ENCODE measurements at regions not wholly inside any gene's neighbourhood (a gene's known extent, or its start where the extent isn't known, plus 50 kb on each side); places are given as distances from the start of the nearest gene placed in this dataset.
A peak's percentile ranks its signal among the peaks of the same experiment; 100 is the strongest.

GRCh38 chr12:46910830-46911229 lies 85.0 kb upstream of the SLC38A4 start:
- DNase-seq = no peak

- no peak for DNase-seq
Measured at GRCh38 chr12:46914336-46914735, 88.5 kb upstream of the SLC38A4 start.

GRCh38 chr12:46915082-46915481 lies 89.3 kb upstream of the SLC38A4 start:
- DNase-seq = peak; percentile 61

GRCh38 chr12:46915836-46916235 lies 90.0 kb upstream of the SLC38A4 start:
- peak; percentile 71 for DNase-seq

- DNase-seq = no peak
Measured at GRCh38 chr12:46916796-46917419, 91.1 kb upstream of the SLC38A4 start.

- no peak for DNase-seq
Measured at GRCh38 chr12:46917821-46918220, 92.0 kb upstream of the SLC38A4 start.

GRCh38 chr12:46918631-46919030 lies 92.8 kb upstream of the SLC38A4 start:
- DNase-seq = no peak

GRCh38 chr12:46919666-46920400 lies 94.0 kb upstream of the SLC38A4 start:
- DNase-seq = no peak

GRCh38 chr12:46920499-46920898 lies 94.7 kb upstream of the SLC38A4 start:
- DNase-seq = no peak

- DNase-seq = no peak
Measured at GRCh38 chr12:46921048-46921763, 95.4 kb upstream of the SLC38A4 start.

GRCh38 chr12:46921764-46922133 lies 96.0 kb upstream of the SLC38A4 start:
- peak; percentile 40 for DNase-seq

GRCh38 chr12:46926526-46926925 lies 100.7 kb upstream of the SLC38A4 start:
- no peak for DNase-seq

- DNase-seq = no peak
Measured at GRCh38 chr12:46930101-46930500, 104.3 kb upstream of the SLC38A4 start.

- no peak for DNase-seq
Measured at GRCh38 chr12:46933947-46934346, 108.2 kb upstream of the SLC38A4 start.

GRCh38 chr12:46934374-46935111 lies 108.7 kb upstream of the SLC38A4 start:
- no peak for DNase-seq

GRCh38 chr12:46935271-46935847 lies 109.6 kb upstream of the SLC38A4 start:
- DNase-seq = no peak

GRCh38 chr12:46936042-46936441 lies 110.2 kb upstream of the SLC38A4 start:
- DNase-seq = no peak

- no peak for DNase-seq
Measured at GRCh38 chr12:46938071-46938678, 112.4 kb upstream of the SLC38A4 start.

- DNase-seq = no peak
Measured at GRCh38 chr12:46941981-46942380, 116.2 kb upstream of the SLC38A4 start.

GRCh38 chr12:46942579-46942978 lies 116.8 kb upstream of the SLC38A4 start:
- no peak for DNase-seq

GRCh38 chr12:46944088-46944487 lies 118.3 kb upstream of the SLC38A4 start:
- peak; percentile 34 for DNase-seq

GRCh38 chr12:46944771-46945170 lies 119.0 kb upstream of the SLC38A4 start:
- no peak for DNase-seq
